ENCODE measurements at regions not wholly inside any gene's neighbourhood (a gene's known extent, or its start where the extent isn't known, plus 50 kb on each side); places are given as distances from the start of the nearest gene placed in this dataset.

DNA sequence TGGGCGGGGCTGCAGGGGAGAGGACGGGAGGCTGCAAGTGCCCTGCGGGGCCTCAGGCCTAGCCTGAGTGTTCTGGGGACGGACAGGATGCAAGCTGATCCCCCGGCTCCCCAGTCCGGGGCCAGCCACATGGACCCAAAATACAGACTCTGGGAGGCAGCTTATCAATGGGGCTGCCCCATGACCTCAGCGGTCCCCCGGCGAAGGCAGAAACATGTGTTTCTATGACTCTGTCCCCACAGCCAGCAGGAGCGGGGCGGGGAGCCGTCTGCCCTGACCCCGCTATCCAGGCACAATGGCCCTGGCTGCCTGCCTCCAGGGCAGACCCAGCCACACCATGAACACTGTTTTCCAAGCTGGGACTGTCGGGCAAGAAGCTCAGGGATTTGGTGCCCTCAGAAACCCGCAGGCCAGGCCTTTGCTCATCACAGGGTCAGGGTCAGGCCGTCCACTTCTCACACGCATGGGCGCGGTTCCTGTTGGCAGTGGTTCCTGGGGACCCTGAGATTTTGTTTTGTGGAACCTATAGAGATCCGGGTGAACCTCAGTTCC lies 75.0 kb downstream of the RFLNA start:
- no peak for DNase-seq (ENCODE audit: low read depth)

DNA sequence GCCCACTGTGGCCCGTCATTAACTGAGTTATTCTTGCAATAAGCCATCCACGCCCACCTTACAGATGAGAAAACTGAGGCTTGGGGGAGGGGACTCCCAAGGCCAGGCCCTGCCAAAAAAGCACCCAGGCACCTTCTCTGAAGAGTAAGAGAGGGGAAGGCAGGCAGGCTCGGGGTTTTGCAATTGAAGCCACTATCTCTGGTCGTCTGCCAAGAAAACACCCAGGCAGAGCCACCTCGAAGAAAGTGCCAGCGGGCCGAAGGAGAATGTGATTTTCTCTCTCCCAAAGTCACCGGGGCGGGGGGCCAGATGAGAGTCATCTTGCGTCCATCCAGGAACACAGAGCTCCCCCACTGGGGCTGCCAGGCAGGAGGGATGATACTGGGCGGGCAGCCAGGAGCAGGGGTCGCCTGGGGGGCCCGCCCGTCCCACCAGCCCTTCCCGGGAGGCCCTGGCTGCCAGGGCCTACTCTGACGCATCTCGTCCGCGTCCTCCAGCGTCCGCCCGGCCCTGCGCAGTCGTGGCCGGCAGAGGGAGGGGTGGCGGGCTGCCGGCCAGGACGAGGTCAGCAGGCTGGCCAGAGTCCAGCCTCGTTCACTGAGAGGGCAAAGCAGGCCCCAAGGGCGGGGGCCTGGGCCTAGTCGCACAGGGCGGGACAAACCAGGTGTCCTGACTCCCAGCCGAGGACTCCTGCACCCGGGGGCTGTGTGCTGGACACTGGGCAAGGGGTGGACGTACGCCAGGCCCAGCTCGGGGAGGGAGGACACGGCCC lies 74.3 kb downstream of the RFLNA start:
- DNase-seq (ENCODE audit: low read depth): peak; percentile 98

- no peak for DNase-seq (ENCODE audit: low read depth)
These were observed 73.6 kb downstream of the RFLNA start for GRCh38 chr12:124368421-124369032.

DNA sequence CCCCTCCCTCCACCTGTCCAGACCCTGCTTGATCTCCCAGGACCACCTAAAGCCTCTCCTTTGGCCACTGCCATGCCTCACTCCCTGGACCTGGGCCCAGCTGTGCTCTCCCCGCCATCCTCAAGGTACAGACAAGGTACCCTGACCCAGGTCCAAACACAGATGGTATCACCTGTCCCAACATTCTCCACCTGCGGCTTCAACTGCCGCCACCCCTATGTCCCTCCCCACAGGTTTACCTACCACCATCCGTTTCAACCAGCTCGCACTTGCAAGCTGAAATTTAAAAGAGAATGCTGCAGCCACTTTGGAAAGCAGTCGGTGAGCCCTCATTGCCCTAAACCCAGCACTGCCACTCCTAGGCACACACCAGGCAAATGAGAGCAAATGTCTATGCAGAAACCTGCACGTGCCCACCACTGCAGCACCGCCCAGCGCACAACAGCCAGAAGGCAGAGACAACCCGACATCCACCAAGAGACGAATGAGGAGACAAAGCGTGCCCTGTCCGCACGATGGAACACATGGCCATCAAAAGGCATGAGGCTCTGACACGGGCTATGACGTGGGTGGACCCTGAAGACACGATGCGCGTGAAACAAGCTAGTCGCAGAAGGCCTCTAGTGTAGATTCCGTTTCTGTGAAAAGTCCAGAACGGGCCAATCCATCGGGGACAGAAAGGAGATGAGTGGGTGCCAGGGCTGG lies 71.0 kb downstream of the RFLNA start:
- DNase-seq (ENCODE audit: low read depth): no peak
